ENCODE measurements at regions not wholly inside any gene's neighbourhood (a gene's known extent, or its start where the extent isn't known, plus 50 kb on each side); places are given as distances from the start of the nearest gene placed in this dataset.

DNA sequence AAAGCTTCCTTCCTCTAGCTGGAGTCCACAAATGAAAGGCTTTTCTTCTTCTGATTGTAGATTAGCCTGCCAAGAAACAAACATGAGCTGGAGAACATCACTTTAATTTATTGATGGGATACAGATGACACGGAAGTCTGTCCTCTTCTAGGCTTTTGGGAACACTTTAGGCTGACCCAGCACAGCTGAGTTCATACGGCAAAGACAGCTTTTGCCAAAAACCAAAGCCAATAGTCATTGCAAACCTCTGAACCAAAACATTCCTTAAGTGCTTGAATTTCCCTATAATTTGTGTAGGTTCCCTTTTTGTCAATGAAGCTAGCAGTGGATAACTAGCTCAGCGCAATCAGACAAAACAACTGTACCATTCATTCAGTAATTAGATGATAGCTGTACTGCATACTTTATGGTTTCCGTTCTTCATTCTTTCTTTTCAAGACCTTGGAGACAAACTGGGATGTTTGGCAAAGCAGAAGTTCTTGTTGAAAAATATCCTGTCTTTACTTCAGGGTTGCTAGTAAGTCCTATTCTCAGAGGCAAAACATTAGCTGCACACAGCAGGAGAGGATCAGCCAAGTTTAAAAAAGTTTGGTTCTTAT is 95.7 kb upstream of the SPRY2 start:
- peak in 1 of 2 donors; percentile 30 for DNase-seq

DNA sequence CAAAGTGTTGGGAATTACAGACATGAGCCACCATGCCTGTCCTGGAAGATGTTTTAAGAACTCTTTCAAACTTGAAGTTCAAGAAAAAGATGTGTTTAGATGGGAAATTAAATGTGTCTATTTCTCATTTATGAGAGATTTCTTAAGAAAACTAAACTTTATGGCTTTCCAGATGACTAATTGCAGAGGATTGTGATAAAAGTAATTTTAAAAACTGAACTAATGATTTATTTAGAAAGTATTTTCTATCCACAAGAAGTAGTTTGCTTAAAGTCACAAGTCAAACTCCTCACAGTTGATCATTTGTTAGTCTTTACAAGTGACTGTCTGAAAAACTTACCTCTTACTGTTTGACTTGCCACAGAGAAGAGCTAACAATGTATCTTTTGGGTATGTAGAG is 89.6 kb upstream of the SPRY2 start:
- intact Hi-C loops (cut with DNase I): no loop called here
- no peak for DNase-seq

More for the DNA sequence above, 95.7 kb upstream of the SPRY2 start:
- Histone ChIP-seq H3K36me3 (ENCODE audit: insufficient read depth in 1 of 2, low read depth in 1 of 2) (no peaks in the 10 kb centered on the region), H3K9me3 (no peaks in the 10 kb centered on the region), H3K4me3 (no peak overlapping the region), H3K27me3 (ENCODE audit: insufficient read depth in 3 of 3, low read length in 2 of 3) (no peaks in the 10 kb centered on the region), H3K4me1 (no peaks in the 10 kb centered on the region), H3K27ac (no peak overlapping the region)
- 17 to 22% (median 19%) methylated on average over 4 of the region's 4 CpGs for WGBS, 3 donors
- ATAC-seq: peak; percentile 37 to 70 (median 61)
- TF ChIP-seq, protein P1, sequence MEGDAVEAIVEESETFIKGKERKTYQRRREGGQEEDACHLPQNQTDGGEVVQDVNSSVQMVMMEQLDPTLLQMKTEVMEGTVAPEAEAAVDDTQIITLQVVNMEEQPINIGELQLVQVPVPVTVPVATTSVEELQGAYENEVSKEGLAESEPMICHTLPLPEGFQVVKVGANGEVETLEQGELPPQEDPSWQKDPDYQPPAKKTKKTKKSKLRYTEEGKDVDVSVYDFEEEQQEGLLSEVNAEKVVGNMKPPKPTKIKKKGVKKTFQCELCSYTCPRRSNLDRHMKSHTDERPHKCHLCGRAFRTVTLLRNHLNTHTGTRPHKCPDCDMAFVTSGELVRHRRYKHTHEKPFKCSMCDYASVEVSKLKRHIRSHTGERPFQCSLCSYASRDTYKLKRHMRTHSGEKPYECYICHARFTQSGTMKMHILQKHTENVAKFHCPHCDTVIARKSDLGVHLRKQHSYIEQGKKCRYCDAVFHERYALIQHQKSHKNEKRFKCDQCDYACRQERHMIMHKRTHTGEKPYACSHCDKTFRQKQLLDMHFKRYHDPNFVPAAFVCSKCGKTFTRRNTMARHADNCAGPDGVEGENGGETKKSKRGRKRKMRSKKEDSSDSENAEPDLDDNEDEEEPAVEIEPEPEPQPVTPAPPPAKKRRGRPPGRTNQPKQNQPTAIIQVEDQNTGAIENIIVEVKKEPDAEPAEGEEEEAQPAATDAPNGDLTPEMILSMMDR (IDR thresholded peaks at IDR 0.05): no peak
- intact Hi-C loops (cut with DNase I): no loop called here

DNA sequence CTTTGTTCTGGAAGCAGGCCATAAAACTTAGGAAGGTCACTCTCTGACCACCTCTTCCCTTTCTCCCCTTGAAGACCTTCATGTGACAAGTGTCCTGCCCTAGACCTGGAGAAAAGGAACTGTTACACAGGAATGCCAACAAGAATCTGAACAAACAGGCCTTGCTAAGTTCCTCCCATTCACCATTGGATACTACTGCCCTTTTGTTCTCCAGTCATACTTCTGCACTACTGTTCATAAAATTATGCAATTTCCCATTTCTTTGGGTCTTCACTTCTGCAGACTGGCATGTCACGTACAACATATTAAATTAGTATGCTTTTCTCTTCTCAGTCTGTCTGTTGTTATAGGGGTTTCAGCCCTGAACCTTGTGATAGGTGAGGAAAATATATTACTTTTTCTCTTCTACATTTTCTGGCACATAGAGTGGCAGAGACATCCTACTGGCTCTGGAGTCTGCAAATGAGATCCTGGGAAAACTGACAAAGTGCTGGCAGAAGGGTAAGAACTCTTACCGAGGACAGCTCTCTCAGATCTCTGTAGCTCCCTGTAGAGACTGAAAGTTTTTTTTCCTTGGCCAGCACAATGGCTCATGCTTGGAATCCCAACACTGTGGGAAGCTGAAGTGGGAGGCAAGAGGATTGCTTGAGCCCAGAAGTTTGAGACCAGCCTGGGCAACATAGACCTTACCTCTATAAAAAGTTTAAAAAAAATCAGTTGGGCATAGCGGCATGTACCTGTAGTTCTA is 87.6 kb upstream of the SPRY2 start:
- no peak for DNase-seq
- H3K36me3 ChIP-seq (ENCODE audit: insufficient read depth in 1 of 2, low read depth in 1 of 2): no peaks in the 10 kb centered on the region
- no peak overlapping the region for H3K27ac ChIP-seq
- no peak overlapping the region for H3K4me3 ChIP-seq
- WGBS, 3 donors: 61 to 70% (median 66%) methylated on average over 3 of the region's 3 CpGs
- ATAC-seq: no peak
- H3K9me3 ChIP-seq: no peaks in the 10 kb centered on the region
- intact Hi-C loops (cut with DNase I): no loop called here
- TF ChIP-seq, protein P1 (IDR thresholded peaks at IDR 0.05): no peak
- no peaks in the 10 kb centered on the region for H3K27me3 ChIP-seq (ENCODE audit: insufficient read depth in 3 of 3, low read length in 2 of 3)
- H3K4me1 ChIP-seq: no peaks in the 10 kb centered on the region

More for the DNA sequence above, 89.6 kb upstream of the SPRY2 start:
- H3K36me3 ChIP-seq (ENCODE audit: insufficient read depth in 1 of 2, low read depth in 1 of 2): no peaks in the 10 kb centered on the region
- ATAC-seq: no peak
- H3K4me1 ChIP-seq: no peaks in the 10 kb centered on the region
- TF ChIP-seq, protein P1 (IDR thresholded peaks at IDR 0.05): no peak
- H3K27ac ChIP-seq: no peak overlapping the region
- no peaks in the 10 kb centered on the region for H3K27me3 ChIP-seq (ENCODE audit: insufficient read depth in 3 of 3, low read length in 2 of 3)
- no peak overlapping the region for H3K4me3 ChIP-seq
- no peaks in the 10 kb centered on the region for H3K9me3 ChIP-seq

DNA sequence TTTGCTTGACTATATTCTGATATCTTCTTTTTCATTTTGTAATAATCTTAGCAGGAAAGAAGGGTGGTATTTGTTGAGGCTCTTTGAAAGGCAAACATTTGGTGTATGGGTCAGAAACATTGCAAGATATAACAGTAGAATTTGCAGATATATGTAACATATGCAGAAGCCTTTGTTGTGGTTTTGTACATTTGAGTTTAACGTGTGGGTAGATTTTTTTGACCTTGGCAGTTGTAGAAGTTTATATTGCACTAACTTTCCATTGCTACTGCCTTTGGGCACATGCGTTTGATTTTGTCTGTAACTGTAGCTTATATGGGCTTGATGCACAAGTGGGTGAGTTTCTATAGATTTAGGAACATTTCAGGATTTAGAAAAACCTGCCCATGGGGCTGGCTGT is 78.5 kb upstream of the SPRY2 start:
- ATAC-seq: no peak
- H3K36me3 ChIP-seq (ENCODE audit: insufficient read depth in 1 of 2, low read depth in 1 of 2): no peaks in the 10 kb centered on the region
- DNase-seq: no peak
- WGBS, 3 donors: 70 to 71% (median 70%) methylated on average over 2 of the region's 2 CpGs
- intact Hi-C loops (cut with DNase I): no loop called here
- H3K27me3 ChIP-seq (ENCODE audit: insufficient read depth in 3 of 3, low read length in 2 of 3): no peaks in the 10 kb centered on the region
- TF ChIP-seq, protein P1 (IDR thresholded peaks at IDR 0.05): no peak
- no peak overlapping the region for H3K4me3 ChIP-seq
- H3K9me3 ChIP-seq: no peaks in the 10 kb centered on the region
- H3K4me1 ChIP-seq: no peaks in the 10 kb centered on the region
- no peak overlapping the region for H3K27ac ChIP-seq
